GM21528 (cell line): ENCODE measurements at regions not wholly inside any gene's neighbourhood (a gene's known extent, or its start where the extent isn't known, plus 50 kb on each side); places are given as distances from the start of the nearest gene placed in this dataset.
"Not testable (repeated sequence)": the region's sequence is repeated elsewhere in the genome, so short reads cannot be mapped to it uniquely, and the experiment has no call there.

Experiments used
- ATAC-seq: cut with Tn5 transposase; IDR thresholded peaks from one replicate; pipeline ENCODE4 v1.9.1; 2021; ENCODE audit warnings: mild to moderate bottlenecking, moderate library complexity; ENCODE audit not compliant: unreplicated experiment, low FRiP score

GRCh38 chr13:50539791-50540530 is 303.5 kb downstream of the DLEU7 start:
- ATAC-seq = no peak

- no peak for ATAC-seq
These were observed 300.4 kb downstream of the DLEU7 start for GRCh38 chr13:50543141-50543540.

- no peak for ATAC-seq
These were observed 299.7 kb downstream of the DLEU7 start for GRCh38 chr13:50543782-50544181.

GRCh38 chr13:50544211-50544610 is 299.3 kb downstream of the DLEU7 start:
- ATAC-seq = no peak

- not testable (repeated sequence) for ATAC-seq
These were observed 296.3 kb downstream of the DLEU7 start for GRCh38 chr13:50547175-50547574.

- no peak for ATAC-seq
These were observed 294.9 kb downstream of the DLEU7 start for GRCh38 chr13:50548586-50548985.

- no peak for ATAC-seq
These were observed 294.1 kb downstream of the DLEU7 start for GRCh38 chr13:50549221-50549942.

- no peak for ATAC-seq
These were observed 293.3 kb downstream of the DLEU7 start for GRCh38 chr13:50550151-50550550.

- no peak for ATAC-seq
These were observed 291.0 kb downstream of the DLEU7 start for GRCh38 chr13:50552424-50552966.

- no peak for ATAC-seq
These were observed 281.8 kb downstream of the DLEU7 start for GRCh38 chr13:50561739-50562138.

GRCh38 chr13:50566646-50567045 is 276.8 kb downstream of the DLEU7 start:
- ATAC-seq = no peak

- ATAC-seq = no peak
These were observed 271.4 kb downstream of the DLEU7 start for GRCh38 chr13:50572129-50572528.

- no peak for ATAC-seq
These were observed 270.4 kb downstream of the DLEU7 start for GRCh38 chr13:50573066-50573465.

- no peak for ATAC-seq
These were observed 268.8 kb downstream of the DLEU7 start for GRCh38 chr13:50574731-50575130.

GRCh38 chr13:50575138-50575537 is 268.4 kb downstream of the DLEU7 start:
- ATAC-seq = no peak

- no peak for ATAC-seq
These were observed 267.3 kb downstream of the DLEU7 start for GRCh38 chr13:50576156-50576555.

GRCh38 chr13:50577806-50578205 is 265.7 kb downstream of the DLEU7 start:
- no peak for ATAC-seq

- ATAC-seq = no peak
These were observed 262.7 kb downstream of the DLEU7 start for GRCh38 chr13:50580684-50581305.

- no peak for ATAC-seq
These were observed 261.8 kb downstream of the DLEU7 start for GRCh38 chr13:50581586-50582196.

- no peak for ATAC-seq
These were observed 258.5 kb downstream of the DLEU7 start for GRCh38 chr13:50584856-50585580.
